Uterus (tissue), 3 donors: ENCODE measurements at regions not wholly inside any gene's neighbourhood (a gene's known extent, or its start where the extent isn't known, plus 50 kb on each side); places are given as distances from the start of the nearest gene placed in this dataset.
A peak's percentile ranks its signal among the peaks of the same experiment; 100 is the strongest.

Source experiments
- DNase-seq, 2 donors: peaks; one replicate each; pipeline ENCODE4 v3.0.0-alpha.2; 2019 to 2020
- H3K27ac ChIP-seq, 2 donors: fragments of 200-600 bp; sonication (generic); 1 replicate in 1 of 2; 2 replicates in 1 of 2; pipeline ENCODE4 v1.5.1; 2016 to 2018
- H3K27me3 ChIP-seq, 2 donors: fragments of 200-600 bp; sonication (generic); one replicate each; pipeline ENCODE4 v1.5.1; 2018 to 2019; ENCODE audit warnings: control low read depth in 1 of 2
- H3K36me3 ChIP-seq, 2 donors: fragments of 200-600 bp; sonication (generic); one replicate each; pipeline ENCODE4 v1.5.1; 2019; ENCODE audit warnings: control low read depth in 1 of 2
- H3K4me1 ChIP-seq, 2 donors: fragments of 200-600 bp; sonication (generic); one replicate each; pipeline ENCODE4 v1.5.1; 2018 to 2019; ENCODE audit warnings: control low read depth in 1 of 2
- H3K4me3 ChIP-seq, 2 donors: fragments of 200-600 bp; sonication (generic); 1 replicate in 1 of 2; 2 replicates in 1 of 2; pipeline ENCODE4 v1.5.1; 2018 to 2019; ENCODE audit warnings: mild to moderate bottlenecking in 1 of 2
- H3K9me3 ChIP-seq, 2 donors: fragments of 200-600 bp; sonication (generic); one replicate each; pipeline ENCODE4 v1.5.1; 2019; ENCODE audit warnings: control low read depth in 1 of 2
- CTCF ChIP-seq, 4 experiments: fragments of 200-600 bp in 2 of 4; fragments of 450-650 bp in 2 of 4; sonication (generic) in 2 of 4; IDR thresholded peaks; one replicate each; pipeline ENCODE4 v1.5.1; 2016 to 2019; ENCODE audit warnings: antibody characterized with exemption in 4 of 4, mild to moderate bottlenecking in 2 of 4, moderate library complexity in 1 of 4
- POLR2A ChIP-seq, 2 donors: fragments of 450-650 bp; IDR thresholded peaks; one replicate each; pipeline ENCODE4 v1.6.1; 2016; ENCODE audit warnings: antibody characterized with exemption in 2 of 2, mild to moderate bottlenecking in 1 of 2, moderate library complexity in 1 of 2
- intact Hi-C: fragments of 100-400 bp; cut with DNase I; formaldehyde crosslinking; loops from one replicate; pipeline ENCODE4 v1.15.1; 2023; ENCODE audit warnings: low total_unique reads
- donor health status: DM: yes; HTN: yes; CAD: no.

DNA sequence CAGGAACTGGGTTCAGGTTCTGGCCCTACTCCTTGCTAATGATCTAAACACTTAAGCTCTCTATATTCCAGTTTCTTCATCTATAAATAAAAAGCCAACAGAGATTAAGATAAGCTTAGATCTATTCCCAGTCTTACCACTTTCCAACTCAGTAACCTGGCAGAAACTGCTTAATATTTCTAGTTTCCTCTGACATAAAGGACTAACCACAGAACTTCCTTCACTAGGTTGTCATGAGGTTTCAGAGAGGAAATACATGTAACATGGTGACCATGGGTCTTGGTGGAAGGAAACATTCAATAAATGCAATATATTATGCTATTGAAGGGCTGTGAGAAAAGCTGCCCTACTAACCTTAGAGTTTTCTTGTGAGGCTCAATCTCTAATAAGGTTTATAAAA, 114.4 kb upstream of the PDE1A start:
- no peak for DNase-seq
- TF ChIP-seq CTCF (IDR thresholded peaks at IDR 0.05) (no peak), POLR2A (IDR thresholded peaks at IDR 0.05) (no peak)
- H3K36me3 ChIP-seq, result no peaks in the 10 kb centered on the region
- H3K4me1 ChIP-seq, result no peaks in the 10 kb centered on the region
- no peak overlapping the region for H3K4me3 ChIP-seq
- no peaks in the 10 kb centered on the region for H3K9me3 ChIP-seq
- intact Hi-C loops, result no loop called here
- H3K27ac ChIP-seq, result no peak overlapping the region
- H3K27me3 ChIP-seq, result no peaks in the 10 kb centered on the region

- no peak for TF ChIP-seq CTCF (IDR thresholded peaks at IDR 0.05)
- no peak for TF ChIP-seq POLR2A (IDR thresholded peaks at IDR 0.05)
- Histone ChIP-seq H3K4me1 (no peaks in the 10 kb centered on the region), H3K27ac (peak overlapping the region; percentile 28 to 45), H3K36me3 (no peaks in the 10 kb centered on the region), H3K4me3 (no peak overlapping the region), H3K27me3 (no peaks in the 10 kb centered on the region), H3K9me3 (no peaks in the 10 kb centered on the region)
- no peak for DNase-seq
- intact Hi-C loops, result no loop called here
Observed at GRCh38 chr2:182542501-182543258, 115.8 kb upstream of the PDE1A start.

- intact Hi-C loops, result no loop called here
- DNase-seq, result no peak
Observed at GRCh38 chr2:182543741-182544525, 117.1 kb upstream of the PDE1A start.

DNA sequence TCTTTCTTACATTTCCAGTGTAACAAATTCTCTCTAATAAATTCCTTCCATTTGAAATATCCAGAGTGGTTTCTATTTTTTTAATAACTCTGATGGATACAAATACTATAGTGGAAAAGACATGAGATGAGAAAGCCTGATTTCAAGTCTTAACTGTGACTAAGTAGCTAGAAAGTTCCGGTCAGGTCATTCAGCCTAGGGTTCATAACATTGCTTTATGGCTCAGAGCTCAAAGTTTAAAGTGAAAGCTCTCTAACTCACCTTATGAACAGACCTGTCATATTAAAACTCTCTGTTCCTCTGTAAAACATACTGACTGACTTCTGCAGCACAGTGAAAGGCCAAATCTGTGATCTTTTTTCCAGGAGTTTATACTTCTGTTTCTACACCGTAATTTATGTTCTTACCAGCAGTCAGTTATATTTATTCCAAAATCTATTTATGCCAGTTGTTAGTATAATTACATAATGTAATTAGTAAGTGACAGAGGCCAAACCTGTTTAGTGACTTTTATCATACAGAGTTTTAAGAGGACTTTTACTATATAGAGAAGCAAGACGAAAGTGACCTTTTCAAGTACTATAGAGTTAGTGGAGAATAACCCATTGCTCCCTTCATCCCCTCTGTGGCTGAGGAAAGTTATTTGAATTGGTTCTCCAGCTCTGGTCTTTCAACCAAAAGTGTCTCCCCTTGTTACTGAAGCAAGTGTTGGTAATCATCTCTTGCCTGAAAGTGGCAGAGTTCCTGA, 118.8 kb upstream of the PDE1A start:
- peak overlapping the region; percentile 17 to 25 for H3K27ac ChIP-seq
- DNase-seq, result no peak
- no peaks in the 10 kb centered on the region for H3K9me3 ChIP-seq
- intact Hi-C loops, result no loop called here
- H3K4me1 ChIP-seq, result no peaks in the 10 kb centered on the region
- H3K27me3 ChIP-seq, result no peaks in the 10 kb centered on the region
- H3K4me3 ChIP-seq, result no peak overlapping the region
- H3K36me3 ChIP-seq, result no peaks in the 10 kb centered on the region
- TF ChIP-seq CTCF (IDR thresholded peaks at IDR 0.05) (no peak), POLR2A (IDR thresholded peaks at IDR 0.05) (no peak)

More at GRCh38 chr2:182543741-182544525, 117.1 kb upstream of the PDE1A start:
- Histone ChIP-seq H3K4me3 (no peak overlapping the region), H3K4me1 (no peaks in the 10 kb centered on the region), H3K27me3 (no peaks in the 10 kb centered on the region), H3K27ac (peak overlapping the region; percentile 20 to 25), H3K36me3 (no peaks in the 10 kb centered on the region), H3K9me3 (no peaks in the 10 kb centered on the region)
- TF ChIP-seq CTCF (IDR thresholded peaks at IDR 0.05), result no peak
- TF ChIP-seq POLR2A (IDR thresholded peaks at IDR 0.05), result no peak
